HepG2 (cell line): ENCODE measurements at regions not wholly inside any gene's neighbourhood (a gene's known extent, or its start where the extent isn't known, plus 50 kb on each side); places are given as distances from the start of the nearest gene placed in this dataset.

Experiments
- ATAC-seq: fragments of 200-7000 bp; cut with Tn5 transposase; 3 replicates; pipeline ENCODE4 v1.9.1; 2020; ENCODE audit warnings: mild to moderate bottlenecking, moderate library complexity
- BruUV-seq: library from RNA; stranded (reverse); fragments of 400-500 nt; replicated peaks from 2 replicates; lab custom pipeline; 2021; lab: Mats Ljungman, UMichigan
- CTCF ChIA-PET: fragments of 300-600 bp; formaldehyde crosslinking; extraction: SDS; loops from one replicate; lab custom pipeline; 2021; ENCODE audit warnings: low total read pairs, inconsistent platforms, low intra/inter-chr PET ratio; lab: Yijun Ruan, JAX
- POLR2A ChIA-PET: fragments of 350-600 bp; sonication (Branson Sonifier 250); formaldehyde crosslinking; loops from one replicate; lab custom pipeline; 2020; ENCODE audit warnings: antibody characterized with exemption, inconsistent platforms; lab: Yijun Ruan, JAX
- DNase-seq: peaks from one replicate; pipeline ENCODE4 v3.0.0-alpha.2; 2015; ENCODE audit warnings: low spot score
- FAIRE-seq: peaks from 3 replicates; lab custom pipeline; 2011; peaks lifted over from hg19 to GRCh38; lab: Jason Lieb, UNC
- H2AFZ ChIP-seq: one replicate; pipeline ENCODE4 v1.6.1; 2011; ENCODE audit warnings: low read length, inconsistent platforms
- H3K27ac ChIP-seq: fragments of 300-600 bp; 3 replicates; pipeline ENCODE4 v1.8.0; 2011; ENCODE audit warnings: mixed run types, mild to moderate bottlenecking, mixed read lengths, low read length, inconsistent platforms; ENCODE audit not compliant: insufficient read depth; ENCODE audit errors: extremely low read length
- H3K27me3 ChIP-seq, 2 experiments: fragments of 200-600 bp in 1 of 2; 2 replicates in 1 of 2; 3 replicates in 1 of 2; pipeline versions ENCODE4 v1.6.0 to v1.8.0; 2011; ENCODE audit warnings: low read length in 2 of 2, mild to moderate bottlenecking in 2 of 2, moderate library complexity in 2 of 2, inconsistent platforms in 1 of 2; ENCODE audit not compliant: insufficient read depth in 2 of 2, control insufficient read depth in 1 of 2
- H3K36me3 ChIP-seq, 2 experiments: fragments of 200-600 bp in 1 of 2; replicated peaks in 1 of 2; 2 replicates in 1 of 2; 3 replicates in 1 of 2; pipeline versions ENCODE4 v1.5.1 to v1.8.0; 2011; ENCODE audit warnings: low read length in 2 of 2, inconsistent platforms in 1 of 2; ENCODE audit not compliant: insufficient read depth in 2 of 2, control insufficient read depth in 1 of 2
- H3K4me1 ChIP-seq: 2 replicates; pipeline ENCODE4 v1.5.1; 2012; ENCODE audit warnings: low read length, inconsistent platforms; ENCODE audit not compliant: insufficient read depth
- H3K4me2 ChIP-seq: 2 replicates; pipeline ENCODE4 v1.6.0; 2011; ENCODE audit warnings: low read depth, low read length, inconsistent platforms
- H3K4me3 ChIP-seq, 3 experiments: fragments of 200-600 bp in 1 of 3; sonication (generic), shearing (Covaris generic) in 1 of 3; replicated peaks in 1 of 3; 2 replicates each; pipeline ENCODE4 v1.5.1; 2011 to 2016; ENCODE audit warnings: low read length in 3 of 3, inconsistent platforms in 2 of 3, low read depth in 2 of 3, mild to moderate bottlenecking in 2 of 3, control low read depth in 1 of 3, mixed read lengths in 1 of 3; ENCODE audit not compliant: insufficient read depth in 1 of 3
- H3K79me2 ChIP-seq: one replicate; pipeline ENCODE4 v1.6.1; 2011; ENCODE audit warnings: low read length, inconsistent platforms; ENCODE audit not compliant: insufficient read depth
- H3K9ac ChIP-seq: 2 replicates; pipeline ENCODE4 v1.6.0; 2011; ENCODE audit warnings: mild to moderate bottlenecking, low read depth, low read length, inconsistent platforms; ENCODE audit not compliant: insufficient read depth
- H3K9me3 ChIP-seq: 2 replicates; pipeline ENCODE4 v1.5.1; 2012; ENCODE audit warnings: mild to moderate bottlenecking, low read length
- H4K20me1 ChIP-seq: 2 replicates; pipeline ENCODE4 v1.6.0; 2011; ENCODE audit warnings: inconsistent platforms, mild to moderate bottlenecking, low read length, moderate library complexity; ENCODE audit not compliant: insufficient read depth
- FLYWCH1 ChIP-seq: sonication (generic); formaldehyde crosslinking; IDR thresholded peaks from 2 replicates; pipeline ENCODE4 v1.8.1; 2023; ENCODE audit warnings: mild to moderate bottlenecking, missing genetic modification reagents
- SOX5 ChIP-seq: IDR thresholded peaks from 2 replicates; pipeline ENCODE4 v1.6.1; 2016; ENCODE audit warnings: borderline replicate concordance
- U2AF2 ChIP-seq: fragments of 200-400 bp; formaldehyde crosslinking; IDR thresholded peaks from 2 replicates; pipeline ENCODE4 v1.6.1; 2017; ENCODE audit warnings: low read depth, mild to moderate bottlenecking, low read length
- ZFP37 ChIP-seq: sonication (generic); formaldehyde crosslinking; IDR thresholded peaks from 2 replicates; pipeline ENCODE4 v1.4.0; 2020; ENCODE audit warnings: missing genetic modification reagents, borderline replicate concordance
- ZNF558 ChIP-seq: sonication (generic); formaldehyde crosslinking; IDR thresholded peaks from 2 replicates; pipeline ENCODE4 v1.9.0; 2022; ENCODE audit warnings: mild to moderate bottlenecking, missing genetic modification reagents, borderline replicate concordance
- WGBS: methylation state at CpG from one replicate; pipeline ENCODE4 v1.1.6; 2017; ENCODE audit warnings: low lambda C conversion rate; 5-methylcytosine and 5-hydroxymethylcytosine counted together
- in situ Hi-C: cut with HindIII; loops from 2 replicates; pipeline ENCODE4 v1.10.0; 2017; ENCODE audit warnings: low pct_unique_long_range_greater_than_20kb; ENCODE audit not compliant: extremely low pct_ligation_motif_present
- intact Hi-C: fragments of 100-400 bp; cut with micrococcal nuclease; formaldehyde crosslinking; loops from one replicate; pipeline ENCODE4 v1.10.0; 2022; ENCODE audit not compliant: unreplicated experiment
- TF ChIP-seq, protein P1 (sequence below): sonication (generic); formaldehyde crosslinking; IDR thresholded peaks from 2 replicates; pipeline ENCODE4 v1.5.0; 2020; ENCODE audit warnings: mild to moderate bottlenecking, missing genetic modification reagents, moderate library complexity
- TF ChIP-seq, protein P2 (sequence below): sonication (generic); formaldehyde crosslinking; conservative IDR thresholded peaks from 2 replicates; pipeline ENCODE4 v1.4.0; 2020; ENCODE audit warnings: missing genetic modification reagents

DNA sequence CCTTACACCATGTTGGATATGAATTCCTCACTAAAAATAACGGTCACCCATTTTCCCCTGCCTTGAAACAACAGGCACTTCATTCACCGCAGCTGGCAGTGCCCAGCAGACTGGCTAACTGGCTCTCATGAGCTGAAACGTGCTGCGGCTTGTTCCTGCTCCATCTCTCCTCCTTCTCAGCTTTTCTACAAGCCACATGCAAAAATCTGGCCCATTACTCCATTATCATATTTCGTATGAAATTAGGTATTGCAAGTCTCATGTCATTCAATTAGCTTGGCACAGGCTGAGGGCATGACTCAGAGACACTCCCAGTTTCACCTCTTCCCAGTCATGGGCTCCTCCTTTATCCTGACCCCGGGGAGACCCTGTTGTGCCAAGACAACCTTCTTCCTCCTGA lies 60.0 kb downstream of the MAGEF1 start:
- no peak for DNase-seq
- Histone ChIP-seq H4K20me1 (no peaks in the 10 kb centered on the region), H3K9ac (no peak overlapping the region), H2AFZ (no peak overlapping the region), H3K9me3 (no peaks in the 10 kb centered on the region), H3K79me2 (no peaks in the 10 kb centered on the region), H3K27me3 (peaks cover 0 to 17% of the 10 kb centered on the region in 2 experiments; a peak in 3 of 5 replicates), H3K4me2 (no peak overlapping the region), H3K36me3 (no peaks in the 10 kb centered on the region), H3K4me1 (no peaks in the 10 kb centered on the region), H3K4me3 (no peak overlapping the region), H3K27ac (no peak overlapping the region)
- ChIA-PET CTCF (no interaction called here), POLR2A (no interaction called here)
- no TSS peak for BruUV-seq
- intact Hi-C loops (no loop called here), in situ Hi-C loops (no loop called here)
- TF ChIP-seq ZFP37 (CRISPR knock-in tag) (no peak), FLYWCH1 (CRISPR knock-in tag) (no peak), ZNF558 (no peak), U2AF2 (no peak), SOX5 (no peak)
- TF ChIP-seq, protein P1, sequence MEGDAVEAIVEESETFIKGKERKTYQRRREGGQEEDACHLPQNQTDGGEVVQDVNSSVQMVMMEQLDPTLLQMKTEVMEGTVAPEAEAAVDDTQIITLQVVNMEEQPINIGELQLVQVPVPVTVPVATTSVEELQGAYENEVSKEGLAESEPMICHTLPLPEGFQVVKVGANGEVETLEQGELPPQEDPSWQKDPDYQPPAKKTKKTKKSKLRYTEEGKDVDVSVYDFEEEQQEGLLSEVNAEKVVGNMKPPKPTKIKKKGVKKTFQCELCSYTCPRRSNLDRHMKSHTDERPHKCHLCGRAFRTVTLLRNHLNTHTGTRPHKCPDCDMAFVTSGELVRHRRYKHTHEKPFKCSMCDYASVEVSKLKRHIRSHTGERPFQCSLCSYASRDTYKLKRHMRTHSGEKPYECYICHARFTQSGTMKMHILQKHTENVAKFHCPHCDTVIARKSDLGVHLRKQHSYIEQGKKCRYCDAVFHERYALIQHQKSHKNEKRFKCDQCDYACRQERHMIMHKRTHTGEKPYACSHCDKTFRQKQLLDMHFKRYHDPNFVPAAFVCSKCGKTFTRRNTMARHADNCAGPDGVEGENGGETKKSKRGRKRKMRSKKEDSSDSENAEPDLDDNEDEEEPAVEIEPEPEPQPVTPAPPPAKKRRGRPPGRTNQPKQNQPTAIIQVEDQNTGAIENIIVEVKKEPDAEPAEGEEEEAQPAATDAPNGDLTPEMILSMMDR (CRISPR knock-in tag) = no peak
- TF ChIP-seq, protein P2, sequence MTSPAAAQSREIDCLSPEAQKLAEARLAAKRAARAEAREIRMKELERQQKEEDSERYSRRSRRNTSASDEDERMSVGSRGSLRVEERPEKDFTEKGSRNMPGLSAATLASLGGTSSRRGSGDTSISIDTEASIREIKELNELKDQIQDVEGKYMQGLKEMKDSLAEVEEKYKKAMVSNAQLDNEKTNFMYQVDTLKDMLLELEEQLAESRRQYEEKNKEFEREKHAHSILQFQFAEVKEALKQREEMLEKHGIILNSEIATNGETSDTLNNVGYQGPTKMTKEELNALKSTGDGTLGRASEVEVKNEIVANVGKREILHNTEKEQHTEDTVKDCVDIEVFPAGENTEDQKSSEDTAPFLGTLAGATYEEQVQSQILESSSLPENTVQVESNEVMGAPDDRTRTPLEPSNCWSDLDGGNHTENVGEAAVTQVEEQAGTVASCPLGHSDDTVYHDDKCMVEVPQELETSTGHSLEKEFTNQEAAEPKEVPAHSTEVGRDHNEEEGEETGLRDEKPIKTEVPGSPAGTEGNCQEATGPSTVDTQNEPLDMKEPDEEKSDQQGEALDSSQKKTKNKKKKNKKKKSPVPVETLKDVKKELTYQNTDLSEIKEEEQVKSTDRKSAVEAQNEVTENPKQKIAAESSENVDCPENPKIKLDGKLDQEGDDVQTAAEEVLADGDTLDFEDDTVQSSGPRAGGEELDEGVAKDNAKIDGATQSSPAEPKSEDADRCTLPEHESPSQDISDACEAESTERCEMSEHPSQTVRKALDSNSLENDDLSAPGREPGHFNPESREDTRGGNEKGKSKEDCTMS (CRISPR knock-in tag) = no peak
- ATAC-seq = no peak
- no peak for FAIRE-seq
- WGBS = 30% methylated on average over 6 of the region's 6 CpGs
